ENCODE measurements at regions not wholly inside any gene's neighbourhood (a gene's known extent, or its start where the extent isn't known, plus 50 kb on each side); places are given as distances from the start of the nearest gene placed in this dataset.

GRCh38 chr3:177710506-177710905, 513.2 kb upstream of the TBL1XR1 start:
- DNase-seq, result no peak
- H3K27me3 Mint-ChIP-seq (ENCODE audit: insufficient read depth, unreplicated experiment), result no peaks in the 10 kb centered on the region
- no peak overlapping the region for H3K27ac Mint-ChIP-seq (ENCODE audit: unreplicated experiment)
- no TSS peak for BruUV-seq (replicated peaks)
- Histone ChIP-seq H3K4me3 (ENCODE audit: low read depth, low read length) (no peak overlapping the region), H3K27me3 (replicated peaks; ENCODE audit: control insufficient read depth, insufficient read depth, low read length) (no peaks in the 10 kb centered on the region), H3K9me3 (no peaks in the 10 kb centered on the region), H3K4me1 (no peaks in the 10 kb centered on the region; the same call in 1 of the 2 replicates), H3K36me3 (ENCODE audit: control insufficient read depth, insufficient read depth, low read length) (no peaks in the 10 kb centered on the region)
- no peaks in the 10 kb centered on the region for H3K9me3 Mint-ChIP-seq (ENCODE audit: unreplicated experiment)
- H3K4me3 Mint-ChIP-seq (ENCODE audit: unreplicated experiment), result no peak overlapping the region
- ChIA-PET POLR2A (no interaction called here), CTCF (no interaction called here)
- TF ChIP-seq CTCF (IDR thresholded peaks at IDR 0.05; ENCODE audit: insufficient read depth in 1 of 2, low read depth in 1 of 2, low read length in 1 of 2, severe bottlenecking in 1 of 2, unreplicated experiment in 1 of 2), result no peak
- no peaks in the 10 kb centered on the region for H3K4me1 Mint-ChIP-seq (ENCODE audit: low read depth, unreplicated experiment)
- intact Hi-C loops (cut with micrococcal nuclease; ENCODE audit: unreplicated experiment), result no loop called here
- H3K36me3 Mint-ChIP-seq (ENCODE audit: insufficient read depth, unreplicated experiment), result no peaks in the 10 kb centered on the region

- no peak overlapping the region for H3K4me3 Mint-ChIP-seq (ENCODE audit: unreplicated experiment)
These were observed 514.4 kb upstream of the TBL1XR1 start for GRCh38 chr3:177711637-177712036.

GRCh38 chr3:177713928-177714900, 516.9 kb upstream of the TBL1XR1 start:
- Mint-ChIP-seq H3K36me3 (ENCODE audit: insufficient read depth, unreplicated experiment) (no peaks in the 10 kb centered on the region), H3K27me3 (ENCODE audit: insufficient read depth, unreplicated experiment) (no peaks in the 10 kb centered on the region), H3K4me1 (ENCODE audit: low read depth, unreplicated experiment) (no peaks in the 10 kb centered on the region), H3K27ac (ENCODE audit: unreplicated experiment) (no peak overlapping the region), H3K4me3 (ENCODE audit: unreplicated experiment) (no peak overlapping the region), H3K9me3 (ENCODE audit: unreplicated experiment) (no peaks in the 10 kb centered on the region)
- BruUV-seq (replicated peaks), result no TSS peak
- no peak for DNase-seq
- H3K27me3 ChIP-seq (replicated peaks; ENCODE audit: control insufficient read depth, insufficient read depth, low read length), result no peaks in the 10 kb centered on the region
- no peak overlapping the region for H3K4me3 ChIP-seq (ENCODE audit: low read depth, low read length)
- POLR2A ChIA-PET, result no interaction called here
- CTCF ChIA-PET, result no interaction called here
- no peaks in the 10 kb centered on the region; the same call in 1 of the 2 replicates for H3K4me1 ChIP-seq
- no peak for TF ChIP-seq CTCF (IDR thresholded peaks at IDR 0.05; ENCODE audit: insufficient read depth in 1 of 2, low read depth in 1 of 2, low read length in 1 of 2, severe bottlenecking in 1 of 2, unreplicated experiment in 1 of 2)
- no peaks in the 10 kb centered on the region for H3K9me3 ChIP-seq
- no peaks in the 10 kb centered on the region for H3K36me3 ChIP-seq (ENCODE audit: control insufficient read depth, insufficient read depth, low read length)
- intact Hi-C loops (cut with micrococcal nuclease; ENCODE audit: unreplicated experiment), result no loop called here

More at GRCh38 chr3:177711637-177712036, 514.4 kb upstream of the TBL1XR1 start:
- no peaks in the 10 kb centered on the region for H3K4me1 Mint-ChIP-seq (ENCODE audit: low read depth, unreplicated experiment)
- H3K27ac Mint-ChIP-seq (ENCODE audit: unreplicated experiment), result no peak overlapping the region
- intact Hi-C loops (cut with micrococcal nuclease; ENCODE audit: unreplicated experiment), result no loop called here
- no peaks in the 10 kb centered on the region for H3K36me3 Mint-ChIP-seq (ENCODE audit: insufficient read depth, unreplicated experiment)
- H3K4me3 ChIP-seq (ENCODE audit: low read depth, low read length), result no peak overlapping the region
- no TSS peak for BruUV-seq (replicated peaks)
- ChIA-PET POLR2A (no interaction called here), CTCF (no interaction called here)
- H3K27me3 Mint-ChIP-seq (ENCODE audit: insufficient read depth, unreplicated experiment), result no peaks in the 10 kb centered on the region
- H3K27me3 ChIP-seq (replicated peaks; ENCODE audit: control insufficient read depth, insufficient read depth, low read length), result no peaks in the 10 kb centered on the region
- H3K36me3 ChIP-seq (ENCODE audit: control insufficient read depth, insufficient read depth, low read length), result no peaks in the 10 kb centered on the region
- H3K9me3 Mint-ChIP-seq (ENCODE audit: unreplicated experiment), result no peaks in the 10 kb centered on the region
- no peaks in the 10 kb centered on the region for H3K9me3 ChIP-seq
- no peaks in the 10 kb centered on the region; the same call in 1 of the 2 replicates for H3K4me1 ChIP-seq
- no peak for TF ChIP-seq CTCF (IDR thresholded peaks at IDR 0.05; ENCODE audit: insufficient read depth in 1 of 2, low read depth in 1 of 2, low read length in 1 of 2, severe bottlenecking in 1 of 2, unreplicated experiment in 1 of 2)
- no peak for DNase-seq

All from Caco-2 (cell line).